ENCODE measurements at regions not wholly inside any gene's neighbourhood (a gene's known extent, or its start where the extent isn't known, plus 50 kb on each side); places are given as distances from the start of the nearest gene placed in this dataset.
"Not testable (repeated sequence)": the region's sequence is repeated elsewhere in the genome, so short reads cannot be mapped to it uniquely, and the experiment has no call there.

DNA sequence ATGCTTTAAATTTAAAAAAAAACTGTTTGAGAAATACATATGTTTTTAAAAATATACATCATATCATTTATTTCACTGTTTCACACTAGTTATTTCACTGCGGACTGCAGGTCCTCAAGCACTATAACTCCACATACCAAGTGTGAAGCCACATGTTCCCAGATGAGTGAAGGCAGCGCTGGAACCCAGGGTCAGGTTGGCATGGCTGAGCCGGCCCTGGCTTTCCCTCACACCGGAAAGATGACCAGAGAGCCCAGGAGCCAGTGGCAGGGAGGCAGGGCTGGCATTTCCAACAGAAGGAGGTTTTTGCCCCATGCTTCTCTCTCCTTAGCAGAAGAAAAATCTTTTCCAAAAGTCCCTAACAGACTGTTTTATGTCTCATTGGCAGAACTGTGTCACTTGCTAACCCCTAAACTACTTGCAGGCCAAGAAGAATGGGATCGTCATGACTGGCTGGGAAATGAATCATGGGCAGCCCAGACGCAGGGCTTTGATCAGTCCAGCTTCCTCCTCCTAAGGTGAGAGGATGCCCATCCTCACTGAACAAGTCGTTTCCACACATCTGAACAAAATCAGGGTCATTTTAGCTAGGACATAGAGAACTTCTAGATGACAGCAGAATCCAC is 287.6 kb upstream of the HNRNPA3 start:
- Mint-ChIP-seq H3K27ac (ENCODE audit: unreplicated experiment) (no peak overlapping the region), H3K27me3 (ENCODE audit: unreplicated experiment) (no peaks in the 10 kb centered on the region), H3K36me3 (ENCODE audit: insufficient read depth, unreplicated experiment) (no peaks in the 10 kb centered on the region), H3K9me3 (ENCODE audit: low read depth, unreplicated experiment) (no peaks in the 10 kb centered on the region), H3K4me3 (ENCODE audit: low read depth, unreplicated experiment) (no peak overlapping the region), H3K4me1 (ENCODE audit: low read depth, unreplicated experiment) (no peaks in the 10 kb centered on the region)
- TF ChIP-seq, protein P1, sequence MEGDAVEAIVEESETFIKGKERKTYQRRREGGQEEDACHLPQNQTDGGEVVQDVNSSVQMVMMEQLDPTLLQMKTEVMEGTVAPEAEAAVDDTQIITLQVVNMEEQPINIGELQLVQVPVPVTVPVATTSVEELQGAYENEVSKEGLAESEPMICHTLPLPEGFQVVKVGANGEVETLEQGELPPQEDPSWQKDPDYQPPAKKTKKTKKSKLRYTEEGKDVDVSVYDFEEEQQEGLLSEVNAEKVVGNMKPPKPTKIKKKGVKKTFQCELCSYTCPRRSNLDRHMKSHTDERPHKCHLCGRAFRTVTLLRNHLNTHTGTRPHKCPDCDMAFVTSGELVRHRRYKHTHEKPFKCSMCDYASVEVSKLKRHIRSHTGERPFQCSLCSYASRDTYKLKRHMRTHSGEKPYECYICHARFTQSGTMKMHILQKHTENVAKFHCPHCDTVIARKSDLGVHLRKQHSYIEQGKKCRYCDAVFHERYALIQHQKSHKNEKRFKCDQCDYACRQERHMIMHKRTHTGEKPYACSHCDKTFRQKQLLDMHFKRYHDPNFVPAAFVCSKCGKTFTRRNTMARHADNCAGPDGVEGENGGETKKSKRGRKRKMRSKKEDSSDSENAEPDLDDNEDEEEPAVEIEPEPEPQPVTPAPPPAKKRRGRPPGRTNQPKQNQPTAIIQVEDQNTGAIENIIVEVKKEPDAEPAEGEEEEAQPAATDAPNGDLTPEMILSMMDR (IDR thresholded peaks at IDR 0.05; ENCODE audit: unreplicated experiment) = no peak
- CTCF ChIA-PET = no interaction called here
- no TSS peak for BruUV-seq (replicated peaks)
- intact Hi-C loops (cut with micrococcal nuclease; ENCODE audit: unreplicated experiment) = no loop called here
- no peak for DNase-seq

DNA sequence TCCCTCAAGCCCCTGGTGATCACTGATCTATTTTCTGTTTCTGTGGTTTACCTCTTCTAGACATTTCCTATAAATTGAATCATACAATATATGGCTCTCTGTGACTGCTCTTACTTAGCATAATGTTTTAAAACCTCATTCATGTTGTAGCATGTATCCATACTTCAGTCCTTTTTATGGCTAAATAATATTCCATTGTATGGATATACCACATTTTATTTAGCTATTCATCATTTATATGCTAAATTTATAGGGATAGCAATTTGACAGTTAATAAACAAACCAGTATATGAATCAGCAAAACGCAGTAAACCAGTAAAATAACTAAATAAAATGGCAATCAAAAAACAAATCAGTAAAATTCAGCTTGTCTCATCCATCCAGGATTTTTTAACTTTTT is 286.1 kb upstream of the HNRNPA3 start:
- Mint-ChIP-seq H3K27ac (ENCODE audit: unreplicated experiment) (no peak overlapping the region), H3K4me1 (ENCODE audit: low read depth, unreplicated experiment) (no peaks in the 10 kb centered on the region), H3K27me3 (ENCODE audit: unreplicated experiment) (no peaks in the 10 kb centered on the region), H3K9me3 (ENCODE audit: low read depth, unreplicated experiment) (no peaks in the 10 kb centered on the region), H3K36me3 (ENCODE audit: insufficient read depth, unreplicated experiment) (no peaks in the 10 kb centered on the region), H3K4me3 (ENCODE audit: low read depth, unreplicated experiment) (no peak overlapping the region)
- TF ChIP-seq, protein P1 (IDR thresholded peaks at IDR 0.05; ENCODE audit: unreplicated experiment) = no peak
- no peak for DNase-seq
- CTCF ChIA-PET = no interaction called here
- BruUV-seq (replicated peaks) = no TSS peak
- intact Hi-C loops (cut with micrococcal nuclease; ENCODE audit: unreplicated experiment) = no loop called here

DNA sequence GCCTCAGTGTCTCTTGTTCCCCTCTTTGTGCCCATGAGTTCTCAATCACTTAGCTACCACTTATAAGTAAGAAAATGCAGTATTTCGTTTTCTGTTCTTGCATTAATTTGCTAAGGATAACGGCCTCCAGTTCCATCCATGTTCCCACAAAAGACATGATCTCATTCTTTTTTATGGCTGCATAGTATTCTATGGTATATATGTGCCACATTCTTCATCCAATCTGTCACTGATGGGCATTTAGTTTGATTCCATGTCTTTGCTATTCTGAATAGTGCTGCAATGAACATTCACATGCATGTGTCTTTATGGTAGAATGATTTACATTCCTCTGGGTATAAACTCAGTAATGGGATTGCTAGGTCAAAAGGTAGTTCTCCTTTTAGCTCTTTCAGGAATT is 283.2 kb upstream of the HNRNPA3 start:
- H3K9me3 Mint-ChIP-seq (ENCODE audit: low read depth, unreplicated experiment); intact Hi-C loops (cut with micrococcal nuclease; ENCODE audit: unreplicated experiment); H3K27ac Mint-ChIP-seq (ENCODE audit: unreplicated experiment); H3K4me3 Mint-ChIP-seq (ENCODE audit: low read depth, unreplicated experiment); H3K4me1 Mint-ChIP-seq (ENCODE audit: low read depth, unreplicated experiment); CTCF ChIA-PET; DNase-seq; H3K27me3 Mint-ChIP-seq (ENCODE audit: unreplicated experiment); H3K36me3 Mint-ChIP-seq (ENCODE audit: insufficient read depth, unreplicated experiment); BruUV-seq (replicated peaks): not testable (repeated sequence)

DNA sequence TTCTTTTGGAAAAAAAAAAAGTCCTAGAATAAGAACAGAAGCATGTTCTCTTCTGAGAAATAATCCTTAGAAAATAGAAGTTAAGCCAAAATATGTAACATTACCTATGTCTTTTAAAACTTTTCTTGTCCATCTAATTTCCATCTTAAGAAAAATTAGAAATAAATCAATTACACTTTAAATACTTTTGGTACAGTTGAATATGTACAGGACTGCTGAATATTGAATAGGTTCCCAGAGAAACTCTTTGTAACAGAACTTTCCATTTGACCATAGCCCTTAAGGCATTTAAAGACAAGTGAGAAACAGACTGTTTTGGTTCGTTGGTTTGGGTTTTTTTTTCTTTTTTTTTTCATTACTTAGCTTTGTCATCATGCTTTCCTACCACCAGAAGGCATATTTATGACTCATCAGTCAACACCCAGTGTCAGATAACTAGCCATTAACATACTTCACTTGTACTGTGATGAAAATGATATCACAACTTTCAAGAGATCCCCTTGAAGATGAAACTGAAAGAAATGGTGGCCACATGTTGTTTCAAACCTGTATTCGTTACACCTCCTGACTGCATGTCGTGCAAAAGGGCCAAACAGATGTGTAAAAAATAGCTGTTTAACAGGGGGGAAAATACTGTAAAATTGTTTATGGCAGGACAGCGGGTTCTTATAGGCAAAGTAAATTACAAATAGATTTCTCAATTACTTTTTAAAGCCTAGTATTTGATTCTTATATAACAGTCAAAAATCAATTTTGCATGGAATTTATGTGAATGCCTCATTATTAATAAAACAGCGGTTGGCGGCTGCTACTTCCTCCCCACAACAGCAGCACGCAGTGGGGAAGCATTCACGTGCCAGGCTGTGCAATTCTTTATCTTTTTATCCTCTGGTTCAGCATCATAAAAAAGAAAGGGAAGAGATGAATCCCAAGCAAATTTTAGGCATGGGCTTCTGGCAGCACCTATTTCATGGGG is 280.7 kb upstream of the HNRNPA3 start:
- Mint-ChIP-seq H3K4me1 (ENCODE audit: low read depth, unreplicated experiment) (no peaks in the 10 kb centered on the region), H3K27ac (ENCODE audit: unreplicated experiment) (no peak overlapping the region), H3K27me3 (ENCODE audit: unreplicated experiment) (peaks cover under 1% of the 10 kb centered on the region), H3K36me3 (ENCODE audit: insufficient read depth, unreplicated experiment) (no peaks in the 10 kb centered on the region), H3K9me3 (ENCODE audit: low read depth, unreplicated experiment) (no peaks in the 10 kb centered on the region), H3K4me3 (ENCODE audit: low read depth, unreplicated experiment) (no peak overlapping the region)
- no TSS peak for BruUV-seq (replicated peaks)
- no peak for DNase-seq
- TF ChIP-seq, protein P1 (IDR thresholded peaks at IDR 0.05; ENCODE audit: unreplicated experiment) = no peak
- CTCF ChIA-PET = no interaction called here
- intact Hi-C loops (cut with micrococcal nuclease; ENCODE audit: unreplicated experiment) = no loop called here

DNA sequence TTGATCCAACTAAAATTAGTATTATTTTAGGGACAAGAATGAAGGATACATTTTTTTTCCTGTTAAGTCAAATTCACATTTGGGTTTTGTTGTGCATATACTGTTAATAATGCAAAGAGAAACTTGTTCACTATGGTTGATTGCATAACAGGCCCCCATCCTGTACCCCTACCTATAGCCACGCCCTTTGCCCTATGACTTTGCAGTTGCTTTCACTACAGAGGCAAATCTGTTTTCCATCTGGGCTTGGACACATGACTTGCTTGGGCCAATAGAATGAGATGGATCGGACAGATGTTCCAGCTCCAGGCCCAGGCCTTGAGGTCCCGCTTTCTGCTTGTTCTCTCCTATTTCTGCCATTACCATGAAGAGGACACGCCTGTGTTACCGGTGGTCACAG is 278.5 kb upstream of the HNRNPA3 start:
- no TSS peak for BruUV-seq (replicated peaks)
- TF ChIP-seq, protein P1 (IDR thresholded peaks at IDR 0.05; ENCODE audit: unreplicated experiment) = no peak
- H3K36me3 Mint-ChIP-seq (ENCODE audit: insufficient read depth, unreplicated experiment) = no peaks in the 10 kb centered on the region
- H3K4me1 Mint-ChIP-seq (ENCODE audit: low read depth, unreplicated experiment) = no peaks in the 10 kb centered on the region
- no peak for DNase-seq
- no peak overlapping the region for H3K27ac Mint-ChIP-seq (ENCODE audit: unreplicated experiment)
- no peak overlapping the region for H3K4me3 Mint-ChIP-seq (ENCODE audit: low read depth, unreplicated experiment)
- no peaks in the 10 kb centered on the region for H3K9me3 Mint-ChIP-seq (ENCODE audit: low read depth, unreplicated experiment)
- peaks cover 18% of the 10 kb centered on the region for H3K27me3 Mint-ChIP-seq (ENCODE audit: unreplicated experiment)
- intact Hi-C loops (cut with micrococcal nuclease; ENCODE audit: unreplicated experiment) = no loop called here
- CTCF ChIA-PET = no interaction called here

Measured in Calu3 (cell line).